DOHH2 (cell line): ENCODE measurements at regions not wholly inside any gene's neighbourhood (a gene's known extent, or its start where the extent isn't known, plus 50 kb on each side); places are given as distances from the start of the nearest gene placed in this dataset.

Source experiments
- H3F3A ChIP-seq: fragments of 200-600 bp; sonication (generic), shearing (Covaris generic); 2 replicates; pipeline ENCODE4 v1.6.0; 2016; ENCODE audit warnings: antibody characterized with exemption, mild to moderate bottlenecking; ENCODE audit not compliant: control insufficient read depth, insufficient read depth
- H3K27ac ChIP-seq: fragments of 200-600 bp; sonication (generic); 2 replicates; pipeline ENCODE4 v1.5.1; 2014; ENCODE audit warnings: low read depth, mild to moderate bottlenecking, low read length, moderate library complexity
- H3K27me3 ChIP-seq: fragments of 200-600 bp; sonication (generic); 2 replicates; pipeline ENCODE4 v1.6.1; 2014; ENCODE audit warnings: mild to moderate bottlenecking, low read length, mixed read lengths; ENCODE audit not compliant: control insufficient read depth
- H3K36me3 ChIP-seq: fragments of 200-600 bp; sonication (generic); 2 replicates; pipeline ENCODE4 v1.6.1; 2014; ENCODE audit warnings: mild to moderate bottlenecking, low read length, moderate library complexity, mixed read lengths; ENCODE audit not compliant: control insufficient read depth
- H3K4me1 ChIP-seq: fragments of 200-600 bp; sonication (generic); 2 replicates; pipeline ENCODE4 v1.6.1; 2014; ENCODE audit warnings: mild to moderate bottlenecking, low read length, mixed read lengths; ENCODE audit not compliant: control insufficient read depth
- H3K4me2 ChIP-seq: fragments of 200-600 bp; sonication (generic); 2 replicates; pipeline ENCODE4 v1.6.0; 2014; ENCODE audit warnings: mild to moderate bottlenecking, low read length, moderate library complexity
- H3K4me3 ChIP-seq: fragments of 200-600 bp; sonication (generic); 2 replicates; pipeline ENCODE4 v1.5.1; 2014; ENCODE audit warnings: mild to moderate bottlenecking, low read length, mixed read lengths
- H3K79me2 ChIP-seq: fragments of 200-600 bp; sonication (generic); 2 replicates; pipeline ENCODE4 v1.6.1; 2014; ENCODE audit warnings: mild to moderate bottlenecking, low read length, mixed read lengths; ENCODE audit not compliant: control insufficient read depth
- H3K9me2 ChIP-seq: fragments of 200-600 bp; sonication (generic); replicated peaks from 2 replicates; pipeline ENCODE4 v1.6.1; 2014; ENCODE audit warnings: mild to moderate bottlenecking, low read length, mixed read lengths; ENCODE audit not compliant: control insufficient read depth
- H3K9me3 ChIP-seq: fragments of 200-600 bp; sonication (generic); 2 replicates; pipeline ENCODE4 v1.6.1; 2014; ENCODE audit warnings: antibody characterized with exemption, low read length, mixed read lengths; ENCODE audit not compliant: control insufficient read depth, insufficient read depth
- H4K20me1 ChIP-seq: fragments of 200-600 bp; sonication (generic); 2 replicates; pipeline ENCODE4 v1.6.0; 2014; ENCODE audit warnings: low read depth, mild to moderate bottlenecking, antibody characterized with exemption, low read length, moderate library complexity; ENCODE audit not compliant: control insufficient read depth, insufficient read depth
- CTCF ChIP-seq: fragments of 200-600 bp; sonication (generic); IDR thresholded peaks from one replicate; pipeline ENCODE4 v1.5.1; 2014; ENCODE audit warnings: antibody characterized with exemption, mild to moderate bottlenecking, low read depth, low read length; ENCODE audit not compliant: poor library complexity, severe bottlenecking
- EZH2phosphoT487 ChIP-seq: fragments of 200-600 bp; sonication (generic); IDR thresholded peaks from 2 replicates; pipeline ENCODE4 v1.6.1; 2017; ENCODE audit warnings: borderline replicate concordance, mild to moderate bottlenecking, antibody characterized with exemption, low read length, moderate library complexity, mixed read lengths

DNA sequence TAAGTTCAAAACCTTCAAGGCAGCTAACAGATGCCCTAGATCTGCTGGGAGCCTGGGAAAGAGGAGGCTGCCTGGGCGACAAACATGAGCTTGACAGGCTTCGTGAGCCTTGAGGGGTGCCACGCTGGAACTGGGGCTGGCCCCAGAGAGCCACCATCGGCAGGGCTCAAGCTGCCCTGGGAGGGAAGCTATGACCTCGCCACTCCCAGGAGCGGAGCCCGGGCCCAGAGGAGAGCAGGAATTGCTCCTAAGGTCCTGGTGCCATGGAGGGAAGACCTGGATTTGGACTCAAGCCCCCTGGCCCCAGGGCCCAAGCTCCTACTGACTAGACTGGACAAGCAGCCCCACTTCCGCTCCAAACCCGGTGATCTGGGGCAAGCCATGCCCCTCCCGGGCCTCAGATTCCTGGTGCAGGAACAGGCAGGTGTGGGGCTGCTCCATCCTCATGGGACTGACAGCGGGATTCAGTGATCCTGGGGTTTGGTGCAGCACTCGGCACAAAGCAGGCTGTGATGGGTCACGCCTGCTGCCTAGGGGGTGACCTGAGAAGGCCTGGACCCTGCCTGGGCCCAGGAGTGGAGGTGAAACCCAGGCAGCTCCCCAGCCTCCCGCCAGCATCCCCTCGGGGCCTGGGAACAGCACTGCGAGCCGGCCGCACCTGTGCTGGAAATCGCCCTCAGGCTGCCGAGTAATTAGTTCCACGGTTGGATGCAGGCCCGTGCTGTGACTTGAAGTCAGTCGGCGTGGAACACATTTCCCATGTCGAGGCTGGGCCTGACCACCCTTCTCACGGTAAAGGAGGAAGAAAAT, 246.9 kb downstream of the NDUFA10 start:
- H3K4me1 ChIP-seq = no peaks in the 10 kb centered on the region
- H3K4me2 ChIP-seq = no peak overlapping the region
- no peak overlapping the region for H3K27ac ChIP-seq
- H3K4me3 ChIP-seq = no peak overlapping the region
- H4K20me1 ChIP-seq = no peaks in the 10 kb centered on the region
- no peaks in the 10 kb centered on the region for H3K9me2 ChIP-seq
- H3K27me3 ChIP-seq = no peaks in the 10 kb centered on the region; the same call in 1 of the 2 replicates
- TF ChIP-seq EZH2phosphoT487 (no peak), CTCF (no peak)
- H3K9me3 ChIP-seq = no peaks in the 10 kb centered on the region
- no peaks in the 10 kb centered on the region for H3K36me3 ChIP-seq
- H3F3A ChIP-seq = no peaks in the 10 kb centered on the region
- H3K79me2 ChIP-seq = no peaks in the 10 kb centered on the region

GRCh38 chr2:239777219-239777618, 247.9 kb downstream of the NDUFA10 start:
- no peaks in the 10 kb centered on the region for H4K20me1 ChIP-seq
- no peaks in the 10 kb centered on the region for H3F3A ChIP-seq
- no peaks in the 10 kb centered on the region for H3K9me2 ChIP-seq
- H3K27me3 ChIP-seq = no peaks in the 10 kb centered on the region; the same call in 1 of the 2 replicates
- no peaks in the 10 kb centered on the region for H3K4me1 ChIP-seq
- no peaks in the 10 kb centered on the region for H3K9me3 ChIP-seq
- no peak overlapping the region for H3K4me2 ChIP-seq
- no peaks in the 10 kb centered on the region for H3K36me3 ChIP-seq
- no peak for TF ChIP-seq CTCF
- no peak for TF ChIP-seq EZH2phosphoT487
- H3K4me3 ChIP-seq = no peak overlapping the region
- no peak overlapping the region for H3K27ac ChIP-seq
- no peaks in the 10 kb centered on the region for H3K79me2 ChIP-seq

DNA sequence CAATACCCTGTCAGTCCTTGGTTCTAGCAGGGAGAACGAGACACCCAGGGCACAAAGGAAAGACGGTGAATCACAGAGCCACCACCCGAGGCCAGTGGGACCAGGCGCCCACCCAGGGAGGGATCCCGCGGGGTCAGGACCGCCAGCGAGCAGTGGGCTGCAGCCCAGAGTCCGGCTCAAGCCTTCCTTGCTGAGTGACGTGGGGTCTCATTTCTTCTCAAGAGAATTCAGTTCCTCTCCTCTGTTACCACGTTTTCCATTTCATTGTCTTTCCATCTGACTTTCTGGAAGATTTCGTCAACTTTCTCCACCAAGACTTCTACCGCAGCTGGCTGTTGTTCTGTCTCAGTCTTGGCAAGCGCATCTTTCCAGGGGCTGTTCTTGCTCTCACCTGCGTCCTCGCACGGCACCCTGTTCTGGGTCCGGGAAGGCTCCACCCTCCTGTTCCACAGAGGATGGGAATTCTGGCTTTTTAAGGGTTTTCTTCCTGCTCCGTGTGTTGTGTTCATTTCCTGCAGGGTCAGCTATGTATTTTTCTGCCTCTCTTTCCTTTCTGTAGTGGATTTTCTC, 248.6 kb downstream of the NDUFA10 start:
- no peak overlapping the region for H3K27ac ChIP-seq
- no peaks in the 10 kb centered on the region for H3K4me1 ChIP-seq

More for the DNA sequence above, 248.6 kb downstream of the NDUFA10 start:
- Histone ChIP-seq H3K27me3 (no peaks in the 10 kb centered on the region; the same call in 1 of the 2 replicates), H3K79me2 (no peaks in the 10 kb centered on the region), H3K9me3 (peaks cover 2% of the 10 kb centered on the region; the same call in 1 of the 2 replicates), H3K4me2 (no peak overlapping the region), H4K20me1 (no peaks in the 10 kb centered on the region), H3F3A (no peaks in the 10 kb centered on the region), H3K9me2 (no peaks in the 10 kb centered on the region), H3K4me3 (no peak overlapping the region), H3K36me3 (no peaks in the 10 kb centered on the region)
- TF ChIP-seq EZH2phosphoT487 (no peak), CTCF (no peak)
